GM10248 (cell line): ENCODE measurements at regions not wholly inside any gene's neighbourhood (a gene's known extent, or its start where the extent isn't known, plus 50 kb on each side); places are given as distances from the start of the nearest gene placed in this dataset.

Experiments used
- CTCF ChIA-PET: fragments of 300-600 bp; sonication (Branson Sonifier 250); formaldehyde crosslinking; extraction: SDS; loops from one replicate; lab custom pipeline; 2021; ENCODE audit warnings: antibody characterized with exemption; lab: Yijun Ruan, JAX
- POLR2A ChIA-PET: fragments of 350-650 bp; sonication (Branson Sonifier 250); formaldehyde crosslinking; extraction: SDS; loops from one replicate; lab custom pipeline; 2020; ENCODE audit warnings: antibody characterized with exemption; lab: Yijun Ruan, JAX
- DNase-seq: peaks from one replicate; pipeline ENCODE4 v3.0.0; 2012; ENCODE audit errors: extremely low spot score
- CTCF ChIP-seq: IDR thresholded peaks from 2 replicates; pipeline ENCODE4 v1.5.1; 2012; ENCODE audit warnings: mild to moderate bottlenecking, low read depth; ENCODE audit errors: extremely low read depth, missing control alignments, control extremely low read depth

- no peak for DNase-seq
Measured at GRCh38 chr11:8806974-8807373, 104.0 kb upstream of the AKIP1 start.

DNA sequence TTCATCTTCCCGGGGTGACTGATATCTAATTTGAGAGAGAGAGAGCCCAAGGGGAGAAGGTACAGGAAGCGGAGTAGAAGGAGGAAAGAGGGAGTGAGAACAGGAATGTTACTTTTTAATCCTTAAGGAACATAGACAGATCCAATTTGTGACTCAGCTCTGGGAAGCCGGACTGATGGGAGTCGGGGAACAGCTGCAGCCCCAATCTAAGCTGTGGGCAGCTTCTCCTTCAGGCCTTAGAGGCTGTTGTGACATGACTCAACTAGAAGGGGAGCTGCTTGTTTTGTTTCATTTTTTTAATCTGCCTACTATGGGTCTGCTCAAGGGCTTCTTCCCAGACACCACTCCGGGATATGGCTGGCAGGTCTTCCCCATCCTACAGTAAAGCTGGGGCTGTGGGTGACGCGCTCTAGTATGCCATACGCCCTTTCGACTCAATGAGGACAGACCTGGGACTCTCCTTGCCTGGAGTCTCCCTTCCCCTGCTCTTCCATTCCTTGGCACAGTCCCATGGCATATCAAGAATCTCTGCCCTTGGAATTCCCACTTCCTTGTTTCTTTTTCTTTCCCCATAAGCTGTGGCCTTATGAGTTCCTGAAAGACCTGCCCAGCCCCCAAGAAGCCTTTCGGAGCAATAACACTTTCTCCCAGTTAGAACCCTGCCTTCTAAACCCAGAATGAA lies 103.3 kb upstream of the AKIP1 start:
- CTCF ChIA-PET: interaction anchor here (2.1 kb wide), 2 partner anchors 27 to 30 kb away, joined by 7 read pairs; no protein-coding TSS in a partner anchor
- no peak for DNase-seq
- POLR2A ChIA-PET: no interaction called here
- no peak for TF ChIP-seq CTCF

More at GRCh38 chr11:8806974-8807373, 104.0 kb upstream of the AKIP1 start:
- ChIA-PET CTCF (interaction anchor here (1.1 kb wide), 1 partner anchor 9 kb away, joined by 3 read pairs; no protein-coding TSS in a partner anchor), POLR2A (no interaction called here)
- no peak for TF ChIP-seq CTCF

DNA sequence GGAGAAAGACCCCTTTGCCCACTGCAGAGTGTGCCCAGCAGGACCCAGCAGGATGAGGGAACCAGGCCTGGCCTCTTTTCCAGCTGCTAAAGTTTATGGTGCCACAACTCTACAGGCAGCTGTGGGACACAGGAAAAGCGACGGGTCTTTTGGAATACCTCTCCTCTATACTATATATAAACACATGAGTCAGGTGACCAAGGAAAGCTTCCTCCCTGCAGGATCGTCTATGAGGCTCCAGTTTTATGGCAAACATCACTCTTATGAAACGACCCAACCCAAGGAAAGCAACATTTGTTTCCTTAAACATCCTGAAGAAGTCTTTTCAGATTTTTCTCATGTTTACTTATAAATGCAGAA lies 102.8 kb upstream of the AKIP1 start:
- POLR2A ChIA-PET: no interaction called here
- CTCF ChIA-PET: interaction anchor here (0.8 to 2.1 kb wide), 4 partner anchors 9 to 30 kb away, joined by 3 to 7 read pairs (median 5); no protein-coding TSS in a partner anchor
- no peak for TF ChIP-seq CTCF
- DNase-seq: no peak

DNA sequence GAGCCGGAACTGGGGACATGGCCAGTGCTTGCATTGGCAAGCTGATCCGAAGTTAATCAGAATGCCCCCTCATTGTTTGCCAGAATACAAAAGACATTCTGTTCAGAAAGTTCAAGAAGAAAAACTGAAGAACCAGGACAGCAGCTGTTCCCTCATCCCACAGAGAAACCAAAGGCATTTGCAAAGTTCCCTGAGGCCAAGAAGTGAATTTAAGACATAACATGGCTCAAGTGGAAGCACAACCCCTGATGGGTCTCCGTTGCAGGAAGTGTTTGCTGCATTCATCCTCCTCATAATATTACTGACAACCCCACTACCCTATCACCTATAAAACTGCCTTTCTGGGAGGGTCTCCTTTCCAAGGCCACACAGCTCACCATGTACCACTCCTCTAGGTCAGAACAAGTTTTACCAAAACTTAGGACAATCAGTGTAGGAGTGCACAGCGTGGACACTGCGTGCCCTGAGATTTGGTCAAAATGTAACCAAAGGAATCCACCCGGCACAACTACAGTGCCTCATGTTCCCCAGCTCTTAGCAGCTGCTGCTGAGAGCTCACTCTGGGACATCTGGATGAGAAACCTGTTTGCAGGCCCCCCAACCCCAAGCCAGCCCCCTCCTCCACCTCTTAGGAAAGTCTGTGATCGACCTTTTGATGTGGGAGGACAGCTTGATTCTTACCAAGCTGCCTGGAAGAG lies 101.6 kb upstream of the AKIP1 start:
- no peak for TF ChIP-seq CTCF

DNA sequence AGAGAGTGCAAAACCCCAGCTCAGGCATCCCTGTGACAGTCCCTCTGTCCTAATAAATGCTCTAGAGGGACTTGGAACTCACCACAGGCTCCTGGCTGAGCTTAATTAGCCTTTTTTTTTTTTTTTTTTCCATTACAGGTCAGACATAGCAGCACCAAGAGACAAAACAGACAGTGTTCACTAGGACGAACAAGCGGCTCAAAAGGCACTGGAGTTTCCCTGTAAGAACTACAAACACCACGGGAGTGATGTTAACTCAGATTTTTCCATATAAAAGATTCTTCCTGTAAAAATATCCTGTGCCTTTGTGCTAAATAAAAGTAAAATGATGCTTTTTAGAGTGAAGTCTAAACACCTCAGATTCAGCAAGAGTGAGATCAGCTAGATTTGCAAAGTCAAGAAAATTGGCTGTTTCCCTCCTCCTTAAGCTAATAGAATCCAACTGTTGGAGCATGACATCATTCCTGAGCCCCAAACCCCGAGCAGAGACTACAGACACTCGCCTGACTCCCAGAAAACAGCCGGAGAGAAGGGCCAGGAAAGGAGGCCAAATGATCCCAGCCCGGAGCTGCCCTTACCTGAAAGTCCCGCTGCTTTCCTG lies 101.0 kb upstream of the AKIP1 start:
- ChIA-PET POLR2A (no interaction called here), CTCF (interaction anchor here (0.6 to 1.7 kb wide), 8 partner anchors 13 to 328 kb away, joined by 3 to 6 read pairs (median 3); no protein-coding TSS in a partner anchor)
- no peak for TF ChIP-seq CTCF
- no peak for DNase-seq

More for the DNA sequence above, 101.6 kb upstream of the AKIP1 start:
- ChIA-PET POLR2A (no interaction called here), CTCF (interaction anchor here (1.1 to 2.1 kb wide), 8 partner anchors 9 to 121 kb away, joined by 3 to 7 read pairs (median 4); no protein-coding TSS in a partner anchor)
- no peak for DNase-seq
